HG03378 (cell line): ENCODE measurements at regions not wholly inside any gene's neighbourhood (a gene's known extent, or its start where the extent isn't known, plus 50 kb on each side); places are given as distances from the start of the nearest gene placed in this dataset.
"Not testable (repeated sequence)": the region's sequence is repeated elsewhere in the genome, so short reads cannot be mapped to it uniquely, and the experiment has no call there.

Source experiments
- ATAC-seq: cut with Tn5 transposase; IDR thresholded peaks from one replicate; pipeline ENCODE4 v1.9.1; 2021; ENCODE audit warnings: mild to moderate bottlenecking, moderate library complexity; ENCODE audit not compliant: unreplicated experiment

GRCh38 chr14:87734577-87735360 is 258.2 kb downstream of the GALC start:
- not testable (repeated sequence) for ATAC-seq

GRCh38 chr14:87733115-87733514 is 259.9 kb downstream of the GALC start:
- ATAC-seq, result not testable (repeated sequence)

DNA sequence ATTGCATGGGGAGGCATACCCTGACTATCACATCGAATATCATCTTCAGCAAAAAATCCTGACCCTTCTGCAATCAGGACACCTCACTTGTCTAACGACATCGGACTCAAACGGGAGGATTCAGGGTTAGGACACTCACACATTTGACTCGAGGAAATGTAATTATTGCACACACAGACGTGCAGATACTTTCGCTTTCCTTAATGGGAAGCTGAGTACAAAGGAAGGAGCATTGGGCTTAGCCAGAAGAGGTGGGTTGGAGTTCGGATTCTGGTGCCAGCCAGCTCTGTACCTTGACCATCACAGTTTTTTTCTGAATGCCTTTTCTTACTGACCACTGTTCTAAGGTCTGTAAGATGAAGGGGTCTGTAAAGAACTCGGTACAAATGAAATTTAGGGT is 260.4 kb downstream of the GALC start:
- no peak for ATAC-seq

DNA sequence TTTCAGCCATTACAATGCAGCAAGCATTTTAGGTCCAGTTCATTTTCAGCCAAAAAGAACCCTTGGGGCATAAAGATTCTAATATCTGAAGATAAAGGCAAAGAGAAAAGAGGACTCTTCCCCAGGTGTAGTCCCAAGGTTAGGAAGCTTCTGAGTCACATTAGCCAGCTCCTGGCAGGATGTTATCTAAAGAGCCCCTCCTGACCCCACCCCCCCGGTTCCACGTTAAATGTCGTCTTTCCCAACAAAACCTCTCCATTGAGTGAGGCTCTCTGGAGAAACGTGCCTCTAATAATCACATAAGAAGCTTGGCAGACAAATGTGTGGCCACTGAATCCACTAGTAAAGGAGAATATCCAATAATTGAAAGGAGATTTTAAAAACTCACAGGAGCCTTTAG is 267.7 kb downstream of the GALC start:
- no peak for ATAC-seq

DNA sequence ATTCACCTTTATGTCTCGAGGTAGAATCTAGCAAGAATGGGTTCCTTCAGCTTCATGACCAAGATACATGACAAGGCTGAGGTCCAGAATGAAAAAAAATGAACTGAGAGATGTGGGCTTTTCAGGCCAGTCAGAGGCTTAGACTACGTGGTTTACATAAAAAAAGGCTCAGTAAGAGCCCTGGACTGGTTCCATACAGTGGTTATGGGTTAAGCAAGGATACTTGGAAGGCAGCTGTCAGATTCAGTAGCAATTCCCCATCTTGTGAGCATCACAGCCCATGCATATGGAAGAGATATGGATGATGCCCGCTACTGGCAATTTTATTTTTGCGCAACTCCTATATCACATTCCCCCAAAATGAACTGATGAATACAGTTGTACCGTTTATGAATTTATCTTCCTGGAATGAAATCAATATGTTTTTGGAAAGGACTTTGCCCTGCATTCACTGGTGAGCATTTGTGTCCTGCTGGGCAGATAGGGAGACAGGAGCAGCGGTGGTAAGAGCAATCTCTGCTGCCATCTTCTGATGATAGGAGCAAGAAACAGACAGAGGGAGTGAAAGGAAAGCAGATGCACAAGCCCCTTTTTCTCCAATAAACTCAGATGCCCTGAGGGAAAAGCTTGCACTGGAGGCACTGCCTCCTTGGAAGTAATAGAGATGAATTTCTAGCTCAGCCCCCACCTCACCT is 280.4 kb downstream of the GALC start:
- ATAC-seq, result no peak

DNA sequence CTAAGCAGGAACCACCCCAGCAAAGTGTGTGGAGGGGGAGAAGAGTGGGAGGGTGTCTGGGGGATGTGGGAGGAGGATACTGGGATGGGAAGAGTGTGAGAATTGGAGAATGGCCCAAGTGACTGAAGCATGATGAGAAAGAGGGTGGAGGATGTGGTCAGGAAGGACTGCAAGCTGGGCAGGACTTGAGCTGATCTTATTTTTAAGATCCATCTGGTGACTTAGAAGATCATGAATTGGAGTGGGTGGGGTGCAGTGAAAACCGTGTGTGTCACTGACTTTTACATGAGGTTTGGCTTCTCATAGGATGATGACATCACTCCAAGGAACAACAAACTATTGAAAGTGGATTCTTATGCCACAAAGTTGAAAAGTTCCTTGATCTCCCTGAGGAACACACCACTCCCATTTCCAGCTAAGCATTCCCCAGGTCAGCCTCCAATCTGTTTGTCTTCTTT is 287.5 kb downstream of the GALC start:
- no peak for ATAC-seq

GRCh38 chr14:87698481-87698880 is 294.5 kb downstream of the GALC start:
- ATAC-seq, result no peak

- ATAC-seq, result no peak
These were observed 296.5 kb downstream of the GALC start for GRCh38 chr14:87696485-87696884.

DNA sequence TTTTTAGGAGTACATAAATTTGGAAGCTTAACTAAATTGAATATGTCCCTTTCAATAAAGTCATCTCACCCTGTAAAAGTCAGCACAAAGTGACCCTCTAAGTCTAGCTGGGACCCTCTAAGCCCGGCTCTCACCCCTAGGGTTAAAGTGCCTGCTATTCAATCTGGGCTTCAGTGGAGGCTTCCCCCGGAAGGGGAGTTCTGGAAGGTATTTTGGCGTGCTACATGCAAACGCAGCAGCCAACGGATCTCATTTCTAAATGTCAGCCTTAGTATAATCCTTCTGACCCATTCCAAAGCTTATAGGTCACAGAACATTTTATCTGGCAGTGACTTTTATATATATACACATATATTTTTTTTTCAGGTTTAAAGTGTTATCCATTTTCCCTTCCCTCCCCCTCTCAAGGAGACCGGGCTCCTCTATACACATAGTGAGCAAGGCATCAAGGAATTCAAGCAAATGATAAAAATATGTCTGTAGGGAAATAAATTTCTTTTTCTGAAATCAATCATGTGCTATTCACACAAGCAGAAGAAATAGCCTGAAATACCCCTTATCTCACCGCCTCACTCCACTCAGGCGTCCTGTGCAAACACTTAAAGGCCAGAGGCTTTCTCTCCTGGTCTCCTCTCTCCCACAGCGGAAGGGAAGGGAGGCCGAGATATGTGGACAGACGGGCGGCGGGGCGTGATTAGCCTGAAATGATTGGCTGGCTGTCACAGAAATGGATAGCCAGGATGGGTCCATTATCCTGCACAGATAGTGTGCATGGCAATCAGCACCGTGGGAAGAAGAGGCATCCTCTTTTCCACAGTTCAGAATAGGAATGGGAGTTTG is 301.7 kb downstream of the GALC start:
- no peak for ATAC-seq

DNA sequence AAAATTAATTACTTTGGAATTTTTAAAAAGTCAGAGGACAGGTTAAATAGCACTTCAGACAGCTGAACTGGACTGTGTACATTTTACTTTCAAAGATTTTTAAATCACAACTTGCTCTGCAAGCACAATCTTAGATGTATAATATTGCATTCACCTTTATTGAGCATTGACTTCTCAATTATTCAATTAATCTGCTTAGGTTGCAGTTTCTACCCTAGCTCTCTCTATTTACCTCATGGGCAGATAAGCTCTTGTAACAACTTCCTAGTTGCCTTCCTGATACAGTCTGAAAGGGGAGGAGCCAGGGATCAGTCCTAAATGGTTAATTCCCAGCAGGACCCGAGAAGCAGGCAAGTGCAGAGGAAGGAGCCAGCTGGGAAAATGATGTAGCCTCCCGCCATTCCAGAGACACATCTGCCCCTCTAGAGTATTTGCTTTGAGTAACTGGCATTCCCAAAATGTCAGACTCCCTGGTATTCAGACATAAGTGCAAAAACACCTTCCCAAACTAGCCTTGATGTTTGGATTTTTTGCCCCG is 302.8 kb downstream of the GALC start:
- ATAC-seq, result no peak

DNA sequence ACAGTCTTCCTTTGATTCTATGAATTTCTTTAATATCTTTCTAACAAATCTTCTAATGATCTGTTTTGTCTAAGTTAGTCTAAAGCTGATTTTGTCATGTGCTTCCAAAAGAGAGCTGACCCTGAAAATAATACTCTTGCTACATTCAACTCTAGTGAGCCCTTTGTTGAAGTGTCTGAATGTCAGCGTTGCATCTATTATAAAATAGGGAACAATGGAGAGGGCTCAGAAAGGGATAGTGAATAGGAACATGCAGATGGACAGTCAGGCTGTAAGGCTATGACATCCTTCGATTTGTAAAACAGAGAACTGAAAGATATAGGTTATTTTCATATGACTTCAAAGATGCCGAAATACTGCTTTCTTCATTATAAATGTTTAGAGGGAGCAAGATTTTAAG is 304.5 kb downstream of the GALC start:
- no peak for ATAC-seq

DNA sequence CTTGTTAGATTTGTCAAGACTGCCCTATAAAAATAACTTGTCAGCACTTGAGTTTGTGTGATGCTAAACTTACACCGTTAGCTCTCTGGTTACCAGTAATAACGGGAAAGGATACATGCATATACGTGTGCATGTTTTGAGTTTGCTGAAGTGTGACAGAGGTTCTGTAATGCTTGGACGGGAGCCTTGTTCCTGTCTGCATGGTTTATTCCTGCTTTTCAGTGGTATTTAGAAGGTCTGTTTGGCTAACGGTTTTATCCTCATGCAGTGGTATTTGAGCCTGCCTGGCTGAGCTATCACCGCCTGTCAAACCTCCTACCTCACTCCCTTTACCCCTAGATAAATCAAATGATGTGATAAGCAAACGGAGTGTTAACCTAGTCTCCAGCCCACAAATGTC is 305.6 kb downstream of the GALC start:
- ATAC-seq, result no peak

DNA sequence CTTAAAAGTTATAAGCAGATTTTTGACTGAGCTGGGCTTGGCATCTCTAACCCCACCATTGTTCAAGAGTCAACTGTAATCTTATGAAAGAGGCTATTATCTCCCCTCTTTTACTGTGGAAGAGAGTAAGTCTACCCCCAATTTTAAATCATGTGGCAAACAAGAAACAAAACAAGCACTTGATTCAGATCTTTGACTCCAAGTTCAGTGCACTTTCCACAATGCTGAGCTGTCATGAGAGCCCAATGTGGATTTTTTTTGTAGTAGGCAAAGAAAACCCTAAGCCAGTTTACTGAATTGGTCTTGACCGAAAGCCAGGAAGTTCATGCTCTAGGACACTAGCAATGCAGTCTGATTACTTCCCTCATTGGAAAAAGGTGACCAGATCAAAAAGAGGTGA is 306.2 kb downstream of the GALC start:
- ATAC-seq, result no peak

GRCh38 chr14:87679866-87680265 is 313.1 kb downstream of the GALC start:
- no peak for ATAC-seq

DNA sequence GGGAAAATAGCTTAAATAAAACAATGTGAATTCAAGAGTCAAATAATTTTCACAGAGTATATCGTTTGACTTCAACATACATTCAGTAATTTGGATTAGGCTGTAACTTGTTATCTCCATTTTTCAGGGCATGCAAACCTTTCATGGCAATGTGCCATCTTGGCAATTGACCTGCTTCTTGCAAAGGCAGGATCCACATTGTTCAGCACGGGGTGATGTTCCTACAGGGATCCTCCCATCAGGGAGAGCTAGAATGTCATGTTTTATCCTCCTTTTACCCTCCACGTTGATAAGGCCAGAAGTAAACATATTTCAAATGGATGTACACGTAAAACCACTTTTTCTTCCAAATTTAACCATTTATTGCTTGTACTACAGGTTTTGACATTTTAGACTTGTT is 314.4 kb downstream of the GALC start:
- no peak for ATAC-seq

DNA sequence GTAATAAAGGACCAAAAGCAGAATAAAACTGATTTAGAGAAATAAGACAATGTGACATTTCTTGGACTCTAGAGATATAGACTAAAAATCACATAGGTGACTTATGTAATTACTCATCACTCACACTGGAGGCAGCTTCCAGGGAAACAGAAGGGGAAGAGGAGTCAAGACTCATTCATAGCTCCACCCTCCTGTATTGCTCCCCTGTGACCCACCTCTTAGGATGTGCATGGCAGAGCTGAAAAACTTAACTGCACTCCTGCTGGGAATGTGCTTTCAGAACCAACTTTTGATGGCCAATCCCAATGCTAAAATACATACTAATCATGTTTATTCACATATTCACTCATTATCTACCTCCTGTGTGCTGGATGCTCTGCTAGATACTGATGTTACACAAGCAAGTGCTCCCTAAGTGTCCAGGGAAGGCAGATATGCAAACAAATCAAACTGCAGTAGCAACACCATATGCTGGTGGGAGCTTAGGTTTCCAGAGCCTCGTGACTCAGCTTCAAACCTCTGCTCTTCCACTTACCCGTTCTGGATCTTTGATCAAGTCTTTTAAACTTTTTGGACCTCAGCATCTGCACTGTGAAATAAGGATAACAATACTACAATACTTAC is 316.1 kb downstream of the GALC start:
- no peak for ATAC-seq

- ATAC-seq, result no peak
These were observed 325.3 kb downstream of the GALC start for GRCh38 chr14:87667659-87668058.

- ATAC-seq, result no peak
These were observed 336.7 kb downstream of the GALC start for GRCh38 chr14:87656315-87656714.

- ATAC-seq, result no peak
These were observed 340.7 kb downstream of the GALC start for GRCh38 chr14:87652278-87652677.

- ATAC-seq, result no peak
These were observed 348.3 kb downstream of the GALC start for GRCh38 chr14:87644689-87645088.

DNA sequence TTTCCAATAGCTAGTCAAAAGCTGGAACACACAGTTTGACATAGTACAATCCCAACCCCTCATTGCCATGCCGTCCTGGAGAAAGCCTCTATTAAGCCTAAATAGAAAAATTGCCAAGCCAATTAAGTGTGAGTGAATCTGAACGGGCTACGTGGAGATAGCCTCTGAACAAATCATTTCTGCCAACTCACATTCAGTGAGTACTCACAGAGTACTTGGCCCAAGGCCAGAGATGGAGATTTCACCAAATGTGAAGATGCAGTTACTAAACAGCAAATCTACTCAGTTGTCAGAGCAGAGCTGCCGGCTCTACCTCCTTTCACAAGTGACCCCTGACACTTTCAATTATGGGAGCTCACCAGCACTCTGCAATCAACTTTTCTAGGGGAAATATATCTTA is 350.0 kb downstream of the GALC start:
- no peak for ATAC-seq
